ENCODE measurements at regions not wholly inside any gene's neighbourhood (a gene's known extent, or its start where the extent isn't known, plus 50 kb on each side); places are given as distances from the start of the nearest gene placed in this dataset.
"Not testable (repeated sequence)": the region's sequence is repeated elsewhere in the genome, so short reads cannot be mapped to it uniquely, and the experiment has no call there.

- no peak for DNase-seq (ENCODE audit: low read depth, low spot score)
Measured at GRCh38 chr10:121373411-121373810, 224.8 kb downstream of the FGFR2 start.

- no peak for DNase-seq (ENCODE audit: low read depth, low spot score)
Measured at GRCh38 chr10:121374121-121374520, 224.1 kb downstream of the FGFR2 start.

GRCh38 chr10:121375172-121375571, 223.1 kb downstream of the FGFR2 start:
- DNase-seq (ENCODE audit: low read depth, low spot score), result no peak

GRCh38 chr10:121378251-121378801, 219.9 kb downstream of the FGFR2 start:
- no peak for DNase-seq (ENCODE audit: low read depth, low spot score)

GRCh38 chr10:121379013-121379412, 219.2 kb downstream of the FGFR2 start:
- no peak for DNase-seq (ENCODE audit: low read depth, low spot score)

- no peak for DNase-seq (ENCODE audit: low read depth, low spot score)
Measured at GRCh38 chr10:121380211-121380610, 218.0 kb downstream of the FGFR2 start.

- DNase-seq (ENCODE audit: low read depth, low spot score), result not testable (repeated sequence)
Measured at GRCh38 chr10:121382029-121382520, 216.2 kb downstream of the FGFR2 start.

GRCh38 chr10:121385136-121385535, 213.1 kb downstream of the FGFR2 start:
- DNase-seq (ENCODE audit: low read depth, low spot score), result no peak

- no peak for DNase-seq (ENCODE audit: low read depth, low spot score)
Measured at GRCh38 chr10:121392657-121393056, 205.6 kb downstream of the FGFR2 start.

GRCh38 chr10:121393522-121393921, 204.7 kb downstream of the FGFR2 start:
- no peak for DNase-seq (ENCODE audit: low read depth, low spot score)

- not testable (repeated sequence) for DNase-seq (ENCODE audit: low read depth, low spot score)
Measured at GRCh38 chr10:121400507-121400906, 197.7 kb downstream of the FGFR2 start.

GRCh38 chr10:121403527-121403926, 194.7 kb downstream of the FGFR2 start:
- DNase-seq (ENCODE audit: low read depth, low spot score), result no peak

GRCh38 chr10:121404611-121405010, 193.6 kb downstream of the FGFR2 start:
- no peak for DNase-seq (ENCODE audit: low read depth, low spot score)

- DNase-seq (ENCODE audit: low read depth, low spot score), result no peak
Measured at GRCh38 chr10:121405096-121405495, 193.1 kb downstream of the FGFR2 start.

- no peak for DNase-seq (ENCODE audit: low read depth, low spot score)
Measured at GRCh38 chr10:121405549-121405948, 192.7 kb downstream of the FGFR2 start.

GRCh38 chr10:121405953-121406352, 192.3 kb downstream of the FGFR2 start:
- DNase-seq (ENCODE audit: low read depth, low spot score), result no peak

GRCh38 chr10:121406823-121407545, 191.3 kb downstream of the FGFR2 start:
- DNase-seq (ENCODE audit: low read depth, low spot score), result no peak

- no peak for DNase-seq (ENCODE audit: low read depth, low spot score)
Measured at GRCh38 chr10:121409466-121410104, 188.7 kb downstream of the FGFR2 start.

- no peak for DNase-seq (ENCODE audit: low read depth, low spot score)
Measured at GRCh38 chr10:121411004-121411403, 187.2 kb downstream of the FGFR2 start.

- no peak for DNase-seq (ENCODE audit: low read depth, low spot score)
Measured at GRCh38 chr10:121413951-121414350, 184.3 kb downstream of the FGFR2 start.

GRCh38 chr10:121414366-121415062, 183.7 kb downstream of the FGFR2 start:
- DNase-seq (ENCODE audit: low read depth, low spot score), result no peak

GRCh38 chr10:121415063-121415399, 183.2 kb downstream of the FGFR2 start:
- no peak for DNase-seq (ENCODE audit: low read depth, low spot score)
